Cardiac septum (tissue), 1 donor: ENCODE measurements at regions not wholly inside any gene's neighbourhood (a gene's known extent, or its start where the extent isn't known, plus 50 kb on each side); places are given as distances from the start of the nearest gene placed in this dataset.

Source experiments
- DNase-seq: peaks from one replicate; pipeline ENCODE4 v3.0.0-alpha.2; 2020; ENCODE audit warnings: low spot score
- intact Hi-C: fragments of 100-400 bp; cut with DNase I; formaldehyde crosslinking; loops from one replicate; pipeline ENCODE4 v1.14.0; 2022
- donor health status: DM: no; HTN: no; CAD: no.

DNA sequence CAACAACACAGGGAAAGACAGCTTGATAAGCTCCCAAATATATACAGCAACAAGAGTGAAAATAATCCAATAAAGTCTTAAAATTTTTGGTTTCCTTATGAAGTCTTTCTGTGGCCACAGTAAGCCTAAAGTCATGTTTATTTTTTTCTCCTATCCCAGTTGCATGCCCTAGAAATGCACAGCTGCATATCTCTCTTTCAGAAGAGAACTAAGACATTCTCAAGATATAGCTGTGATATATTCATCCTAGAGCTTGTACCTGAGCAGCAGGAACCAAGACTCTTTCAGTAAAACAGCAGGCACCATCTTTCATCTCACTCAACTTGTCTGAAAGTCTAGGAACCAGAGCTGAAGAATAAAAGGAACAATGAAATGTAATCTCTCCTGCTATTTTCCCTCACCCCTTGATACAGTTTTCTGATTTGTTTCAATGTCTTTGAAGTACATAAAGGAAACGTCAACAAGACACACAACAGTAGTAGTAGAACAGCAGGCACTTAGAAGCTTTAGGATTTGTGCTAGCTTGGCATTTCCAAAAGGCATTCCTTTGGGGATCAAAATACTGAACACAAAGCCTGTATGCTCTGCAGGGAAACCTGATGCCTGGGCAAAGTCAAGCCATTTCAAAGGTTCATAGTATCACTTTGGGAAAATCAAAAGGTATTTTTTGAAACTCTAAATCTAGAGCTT lies 536.8 kb downstream of the PYDC2 start:
- intact Hi-C loops, result no loop called here
- DNase-seq, result no peak

DNA sequence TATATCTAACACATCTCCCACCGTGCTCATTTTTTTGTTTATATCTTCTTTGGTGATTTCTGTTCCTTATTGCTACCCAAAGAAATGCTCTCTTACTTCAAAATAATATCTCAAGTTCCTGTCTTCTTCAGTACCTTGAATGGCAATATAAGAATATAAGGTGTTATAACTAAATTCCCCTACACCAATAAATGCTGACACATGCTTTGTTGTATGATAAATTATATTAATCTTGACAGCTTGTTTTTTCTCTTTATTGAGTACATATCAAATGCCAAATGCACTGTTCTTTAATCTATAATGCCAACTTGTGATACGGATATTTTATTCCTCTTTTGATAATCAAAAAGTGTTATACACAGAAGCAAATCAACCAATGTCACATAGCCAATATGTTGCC lies 540.3 kb downstream of the PYDC2 start:
- intact Hi-C loops, result no loop called here
- no peak for DNase-seq

DNA sequence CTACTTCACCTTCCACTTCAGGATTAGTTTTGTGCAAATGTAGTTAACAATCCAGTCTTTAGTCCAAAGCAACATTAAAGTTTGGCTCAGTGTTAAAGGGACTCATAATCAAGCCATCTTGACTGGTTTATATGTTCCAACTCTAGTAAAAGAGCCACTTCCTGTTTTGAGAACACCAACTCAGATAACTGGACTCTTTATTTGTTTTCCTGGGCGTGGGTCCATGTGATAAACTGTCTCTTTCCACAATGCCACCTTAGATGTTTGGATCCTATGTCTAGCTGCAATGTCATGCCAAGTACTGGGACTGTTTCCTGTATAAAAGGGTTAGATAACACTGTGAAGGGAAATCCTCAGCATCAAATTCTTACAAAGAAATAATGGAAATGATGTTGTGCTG lies 545.0 kb downstream of the PYDC2 start:
- intact Hi-C loops, result no loop called here
- no peak for DNase-seq

DNA sequence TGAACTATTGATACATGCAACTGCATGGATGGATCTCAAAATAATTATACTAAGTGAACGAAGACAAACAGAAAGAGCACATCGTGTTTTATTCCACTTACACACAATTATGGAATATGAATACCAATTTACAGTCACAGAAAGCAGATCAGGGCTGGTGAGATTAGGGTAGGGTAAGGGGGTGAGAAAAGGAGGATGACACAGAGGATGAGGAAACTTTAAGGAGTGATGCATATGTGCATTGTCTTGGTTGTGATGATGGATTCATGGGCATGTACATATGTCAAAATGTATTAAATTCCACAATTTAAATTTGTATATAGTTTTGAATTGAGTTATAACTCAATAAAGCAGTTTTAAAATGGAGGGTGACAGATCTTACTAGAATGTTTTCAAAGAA lies 548.9 kb downstream of the PYDC2 start:
- no peak for DNase-seq
- intact Hi-C loops, result no loop called here

DNA sequence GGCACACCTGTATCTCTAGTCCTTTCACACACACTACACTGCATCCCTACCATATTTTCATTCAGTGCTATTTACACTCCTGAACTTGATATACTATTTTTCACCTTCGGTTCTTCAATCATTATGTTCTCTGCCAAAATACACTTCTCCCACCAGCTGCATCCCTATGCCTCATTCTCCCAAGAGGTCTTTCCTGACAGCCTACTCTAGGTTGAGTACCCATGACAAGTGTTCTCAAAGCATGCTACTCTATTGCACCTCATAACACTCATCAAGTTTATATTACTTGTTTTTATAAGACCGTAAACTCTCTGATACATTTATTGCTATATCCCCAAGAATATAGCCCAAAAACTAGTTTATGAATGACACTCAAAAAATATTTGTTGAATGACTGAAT lies 549.5 kb downstream of the PYDC2 start:
- intact Hi-C loops, result no loop called here
- DNase-seq, result no peak

DNA sequence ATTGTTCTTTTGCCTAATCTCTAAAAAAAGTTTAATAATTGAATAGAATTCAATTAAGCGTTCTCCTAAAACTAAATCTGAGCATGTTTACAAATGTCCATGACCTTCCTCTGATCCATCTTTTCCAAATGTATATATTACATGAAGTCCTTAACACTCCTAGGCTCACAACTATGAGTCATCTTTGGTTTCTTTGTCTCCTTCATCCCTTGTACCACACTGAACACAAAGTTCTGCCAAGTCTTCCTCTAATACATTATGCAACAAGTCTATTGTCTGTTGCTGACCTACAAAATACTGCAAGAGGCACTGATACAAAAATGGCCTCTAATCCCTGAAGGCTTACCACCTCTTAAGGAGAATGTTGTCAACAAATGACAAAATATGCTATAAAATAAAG lies 550.2 kb downstream of the PYDC2 start:
- intact Hi-C loops, result no loop called here
- no peak for DNase-seq

DNA sequence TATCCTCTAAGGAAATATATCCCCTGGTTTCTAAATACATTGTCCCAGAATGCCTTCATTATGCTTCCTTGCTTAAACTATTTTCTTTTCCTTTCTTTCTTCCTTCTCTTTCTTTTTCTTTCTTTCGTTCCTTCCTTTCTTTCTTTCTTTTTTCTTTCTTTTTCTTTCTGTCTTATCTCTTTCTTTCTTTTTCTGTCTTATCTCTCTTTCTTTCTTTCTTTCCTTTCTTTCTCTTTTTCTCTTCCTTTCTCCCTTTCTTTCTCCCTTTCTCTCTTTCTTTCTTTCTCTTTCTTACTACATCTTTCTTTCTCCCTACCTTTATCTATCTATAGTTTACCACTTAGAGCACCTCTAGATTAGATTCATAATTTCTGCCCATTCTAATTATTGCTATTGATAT lies 552.1 kb downstream of the PYDC2 start:
- no peak for DNase-seq
- intact Hi-C loops, result no loop called here

DNA sequence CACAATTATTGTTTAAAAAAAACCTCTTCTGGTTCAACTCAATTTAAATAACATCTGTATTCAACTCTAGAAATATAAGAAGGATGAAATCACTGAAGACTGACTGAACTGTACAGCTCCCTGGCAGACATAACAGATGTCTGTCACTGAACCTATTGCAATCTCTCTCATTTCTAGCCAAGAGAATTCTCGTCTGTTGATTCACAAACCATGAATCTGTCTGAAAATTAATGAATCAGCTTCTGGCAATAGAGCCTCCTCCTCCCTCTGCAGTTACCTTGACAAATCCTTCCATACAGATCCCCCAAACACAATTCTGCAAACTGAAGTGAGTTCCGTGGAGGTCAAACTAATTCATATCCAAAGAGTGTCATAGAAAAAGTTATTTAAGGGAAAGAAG lies 561.4 kb downstream of the PYDC2 start:
- intact Hi-C loops, result no loop called here
- DNase-seq, result no peak

DNA sequence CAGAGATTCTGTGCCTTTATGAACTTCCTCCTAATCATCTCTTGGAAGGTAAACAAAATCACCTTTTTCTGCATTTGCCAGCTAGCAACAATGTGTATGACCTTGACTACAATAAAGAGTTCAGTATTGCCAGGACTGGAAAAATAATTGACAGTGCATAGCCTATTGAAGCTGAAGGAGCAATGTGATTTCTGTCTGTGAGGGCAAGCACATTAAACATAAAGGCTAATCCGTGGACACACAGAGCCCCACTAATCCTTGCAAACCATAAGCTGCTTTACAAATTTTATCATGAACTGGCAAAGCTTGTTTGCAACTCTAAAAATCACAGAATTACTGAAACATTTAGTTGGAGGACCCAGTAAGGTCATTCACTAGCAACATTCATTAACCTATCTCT lies 563.8 kb downstream of the PYDC2 start:
- no peak for DNase-seq
- intact Hi-C loops, result no loop called here

DNA sequence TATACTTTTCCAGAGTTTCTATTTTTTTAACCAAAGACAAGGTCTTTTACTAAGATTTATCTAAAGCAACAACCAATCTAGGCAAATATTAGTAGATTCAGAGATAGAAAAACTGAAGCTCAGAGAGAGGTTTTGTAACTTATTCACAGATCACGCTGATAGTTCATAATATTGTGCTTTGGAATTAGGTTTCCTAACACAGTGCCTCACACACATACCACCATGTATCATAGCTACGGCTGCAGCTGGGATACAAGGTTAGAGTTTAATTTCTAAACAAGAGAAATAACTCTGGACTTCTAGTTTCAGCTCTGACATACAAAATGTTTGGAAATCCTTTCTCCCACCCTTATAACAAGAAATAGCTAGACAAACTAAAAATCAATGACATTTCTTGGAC lies 565.7 kb downstream of the PYDC2 start:
- intact Hi-C loops, result no loop called here
- DNase-seq, result no peak

DNA sequence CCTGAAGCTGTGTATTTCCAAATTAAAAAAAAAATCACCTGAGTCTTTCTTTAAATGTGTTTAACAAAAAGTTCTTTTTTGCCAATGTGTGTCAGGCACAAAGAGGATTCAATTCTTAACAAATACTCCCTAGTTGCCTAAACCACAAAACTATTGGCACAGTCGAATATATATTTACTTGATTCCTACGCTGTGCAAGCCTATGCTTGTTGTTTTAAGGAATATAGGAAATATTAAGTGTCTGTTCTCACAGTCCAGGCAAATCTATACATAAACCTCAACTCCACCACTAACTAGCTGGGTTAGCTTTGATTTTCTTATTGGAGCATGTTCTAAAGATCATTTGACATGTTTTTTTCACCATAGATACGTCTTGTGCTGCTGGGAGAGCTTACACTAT lies 571.0 kb downstream of the PYDC2 start:
- intact Hi-C loops, result no loop called here
- DNase-seq, result no peak

DNA sequence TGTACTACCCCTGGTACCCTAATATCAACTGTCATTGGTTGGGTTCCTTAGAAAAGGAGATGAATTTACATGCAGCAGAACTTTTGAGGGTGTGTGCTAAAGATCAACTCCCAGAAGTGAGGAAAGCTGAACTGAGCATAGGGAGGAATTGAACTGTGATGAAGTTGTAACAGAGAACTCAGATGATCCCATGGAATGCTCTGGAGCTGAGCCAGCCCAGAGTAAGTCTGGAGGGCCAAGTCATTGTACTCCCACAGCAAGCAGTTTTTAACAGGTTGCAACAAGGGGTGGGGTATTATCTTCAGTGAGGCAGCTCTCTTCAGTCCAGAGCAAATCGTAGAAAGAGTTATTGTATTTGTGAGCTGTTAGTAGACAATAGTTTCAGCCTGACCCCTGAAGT lies 572.3 kb downstream of the PYDC2 start:
- no peak for DNase-seq
- intact Hi-C loops, result no loop called here

DNA sequence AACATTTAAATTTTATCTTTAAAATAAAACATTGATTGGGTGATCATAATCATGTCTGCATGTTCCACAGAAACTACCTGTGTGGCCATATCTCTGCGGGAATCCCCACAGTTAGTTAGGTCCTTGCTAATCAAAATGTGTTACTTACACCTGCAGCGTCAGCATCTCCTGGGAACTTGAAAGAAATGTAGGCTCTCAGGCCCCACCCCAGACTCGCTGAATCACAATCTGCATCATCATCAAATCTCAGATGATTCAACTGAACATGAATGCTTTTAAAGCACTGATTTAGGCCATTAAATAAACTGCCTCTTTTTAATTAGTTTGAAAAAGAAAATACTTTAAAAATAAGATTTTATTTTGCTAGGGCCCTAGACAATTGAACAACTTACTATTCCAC lies 577.8 kb downstream of the PYDC2 start:
- intact Hi-C loops, result no loop called here
- no peak for DNase-seq

DNA sequence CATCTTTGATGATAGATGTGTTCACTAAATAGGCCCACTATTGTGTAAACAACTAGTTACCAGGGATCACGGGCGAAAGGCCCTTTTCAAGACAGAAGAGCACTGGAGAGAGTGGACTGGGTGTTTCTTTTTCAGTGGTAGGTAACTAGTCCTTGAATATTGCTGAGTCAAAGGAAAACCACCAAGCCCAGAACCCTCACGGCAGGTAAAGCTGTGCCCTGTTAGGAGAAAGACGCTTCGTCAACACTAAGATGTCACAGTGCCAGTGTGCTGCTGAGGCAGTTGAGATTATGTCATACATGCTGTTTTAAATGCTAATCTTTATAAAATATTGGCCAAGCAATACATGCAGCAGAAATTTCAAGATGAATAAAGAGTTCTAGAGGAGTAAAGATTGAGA lies 578.6 kb downstream of the PYDC2 start:
- intact Hi-C loops, result no loop called here
- DNase-seq, result no peak

DNA sequence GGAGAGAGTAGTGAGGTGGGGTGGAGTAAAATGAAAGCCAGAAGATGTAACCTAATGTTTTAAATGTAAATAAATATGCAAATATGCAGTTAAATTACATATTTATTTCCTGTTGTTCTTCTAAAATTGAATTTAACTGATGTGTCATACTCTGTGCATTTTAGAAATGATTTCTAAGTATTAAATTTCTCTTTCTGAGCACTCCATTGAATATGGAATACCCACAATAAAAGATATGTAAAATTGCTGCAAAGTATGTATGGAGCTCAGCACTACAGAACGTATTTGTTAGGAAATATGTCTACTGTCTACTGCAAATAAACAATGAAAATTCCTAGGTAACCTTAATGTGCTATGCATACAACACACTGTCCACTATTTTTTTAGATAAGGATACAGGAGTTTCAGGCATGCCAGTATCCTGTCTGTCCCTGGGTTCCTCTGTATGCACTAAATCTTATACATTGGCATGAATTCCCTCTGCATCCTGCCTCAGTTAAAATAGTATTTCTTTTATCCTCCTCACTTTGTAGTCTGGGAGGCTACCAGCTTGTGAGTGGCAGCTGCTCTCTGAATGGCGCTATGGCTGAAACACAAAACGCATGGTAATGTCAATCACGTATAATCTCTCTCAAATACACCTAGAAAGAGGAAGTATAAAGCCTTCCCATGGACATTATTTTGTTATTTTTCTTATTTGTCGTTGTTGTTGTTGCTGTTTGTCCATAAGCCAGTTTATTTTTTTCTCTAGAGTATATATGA lies 579.5 kb downstream of the PYDC2 start:
- DNase-seq, result no peak
- intact Hi-C loops, result no loop called here

DNA sequence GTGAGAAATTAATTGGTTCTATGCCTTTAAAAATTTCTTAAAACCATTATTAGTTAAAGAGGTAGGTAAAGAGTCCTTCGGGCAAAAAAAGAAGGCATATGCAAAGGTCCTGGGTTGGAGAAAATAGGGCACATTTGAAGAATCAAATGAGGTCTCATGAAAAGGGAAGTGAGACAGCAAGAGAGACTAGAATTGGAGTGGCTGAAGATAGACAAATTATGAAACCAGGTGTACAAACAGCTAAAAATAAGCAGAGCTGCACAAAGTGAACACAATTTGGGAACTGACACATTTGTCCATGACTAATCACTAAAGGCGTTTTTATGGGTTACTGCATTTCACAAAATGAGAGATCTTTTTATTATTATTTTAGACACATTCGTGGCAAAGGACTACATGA lies 581.2 kb downstream of the PYDC2 start:
- intact Hi-C loops, result no loop called here

DNA sequence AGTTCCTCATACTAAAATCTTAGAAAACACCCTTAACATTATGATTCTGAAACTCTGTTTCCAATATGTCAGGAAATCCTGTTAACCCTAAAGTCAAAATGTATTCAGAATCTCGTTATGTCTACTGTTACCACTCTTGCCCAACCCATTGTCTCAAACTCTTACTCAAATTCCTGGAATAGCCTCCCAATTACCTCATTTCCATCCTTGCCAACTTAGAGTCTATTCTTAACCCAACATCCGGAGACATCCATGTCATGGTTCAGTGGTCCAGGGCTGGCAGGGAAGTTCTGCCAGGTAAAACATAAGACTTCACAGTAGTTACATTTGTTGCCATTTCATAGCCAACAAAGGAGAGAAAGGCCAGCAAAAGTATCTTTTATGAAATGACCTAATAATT lies 593.9 kb downstream of the PYDC2 start:
- intact Hi-C loops, result no loop called here
- DNase-seq, result no peak

More for the DNA sequence above, 581.2 kb downstream of the PYDC2 start:
- DNase-seq, result no peak

DNA sequence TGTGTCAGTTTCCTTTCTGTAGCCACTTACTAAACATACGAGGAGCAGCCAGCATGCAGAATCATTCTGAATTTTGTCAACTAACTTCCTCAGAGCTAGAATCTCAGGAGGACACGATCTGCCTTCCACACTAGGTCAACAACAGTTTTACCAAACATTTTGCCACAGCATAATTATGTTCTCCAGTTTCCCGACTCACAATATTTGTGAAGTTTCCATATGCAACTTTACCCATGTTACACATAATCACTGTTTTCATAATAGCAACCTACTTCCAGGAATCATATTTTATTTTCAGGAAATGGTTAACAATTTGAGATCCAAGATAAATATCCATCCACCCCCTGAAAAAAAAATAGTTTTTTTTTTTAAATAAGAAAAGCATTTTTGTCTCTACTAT lies 595.0 kb downstream of the PYDC2 start:
- no peak for DNase-seq
- intact Hi-C loops, result no loop called here

DNA sequence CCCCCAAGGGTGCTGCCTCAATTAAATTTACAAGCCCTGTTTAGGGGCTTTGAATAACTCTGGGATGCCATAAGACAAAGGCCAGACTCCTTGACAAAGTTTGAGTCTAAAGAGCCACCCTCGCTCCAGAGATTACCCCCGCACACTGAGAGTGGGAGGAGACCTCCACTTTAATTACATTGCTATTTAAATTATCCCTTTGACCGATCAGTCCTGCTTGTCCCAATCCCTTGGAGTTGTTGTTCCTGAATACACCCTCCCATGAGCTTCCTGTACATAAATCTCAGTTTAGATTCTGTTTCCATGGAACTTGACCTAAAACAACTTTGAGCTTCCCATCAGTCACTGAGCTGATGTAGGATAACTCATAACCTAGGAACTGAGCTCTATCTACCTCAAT lies 596.3 kb downstream of the PYDC2 start:
- intact Hi-C loops, result no loop called here
- no peak for DNase-seq

DNA sequence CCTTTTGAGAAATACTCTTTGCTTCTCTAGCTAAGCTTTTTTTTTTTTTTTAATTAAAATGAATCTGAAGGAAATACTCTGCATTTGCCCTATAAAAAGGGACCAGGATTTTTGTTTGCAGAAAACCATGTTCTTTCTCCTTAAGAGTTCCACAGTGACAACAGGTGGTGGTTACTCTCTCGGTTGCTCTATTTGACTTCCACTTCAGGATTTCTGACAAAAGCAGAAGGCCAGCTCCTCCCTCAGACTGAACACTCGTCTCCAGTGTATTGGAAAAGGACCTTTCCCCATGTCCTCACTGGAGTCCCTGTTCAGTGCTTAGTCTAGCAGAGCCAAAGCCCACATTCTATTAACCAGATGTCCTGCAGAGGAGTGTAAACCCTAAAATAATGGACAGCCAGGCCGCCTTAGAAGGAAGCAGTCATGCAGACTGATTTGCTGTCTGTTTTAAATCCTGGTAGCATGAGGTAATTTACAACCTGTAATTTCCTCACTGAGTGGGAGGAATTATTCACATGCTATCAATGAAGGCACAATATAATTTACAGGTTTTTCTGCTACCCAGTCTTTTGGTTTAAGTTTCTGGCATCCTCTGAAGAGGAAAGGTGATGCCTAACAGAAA lies 599.3 kb downstream of the PYDC2 start:
- DNase-seq, result no peak
- intact Hi-C loops, result no loop called here

DNA sequence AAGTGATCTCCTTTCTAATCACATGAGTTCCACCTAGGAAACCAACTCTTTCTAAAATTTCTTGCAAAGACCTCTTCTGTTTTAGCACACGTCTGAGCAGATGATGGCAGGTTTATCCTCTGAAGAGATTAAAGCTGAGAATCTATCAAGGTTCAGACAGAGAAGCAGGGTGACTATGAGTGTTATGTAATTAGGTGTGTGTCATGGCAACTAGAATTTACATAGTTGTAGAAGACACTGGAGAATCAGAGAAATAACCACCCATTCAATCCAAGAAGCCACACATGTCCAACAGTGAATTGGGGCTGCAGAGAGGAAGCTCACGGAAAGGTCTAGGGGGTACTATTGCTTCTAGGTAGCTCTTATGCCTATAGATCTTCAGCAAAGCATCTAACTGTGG lies 600.5 kb downstream of the PYDC2 start:
- DNase-seq, result no peak
- intact Hi-C loops, result no loop called here
